ENCODE measurements at regions not wholly inside any gene's neighbourhood (a gene's known extent, or its start where the extent isn't known, plus 50 kb on each side); places are given as distances from the start of the nearest gene placed in this dataset.

- no peak overlapping the region for H3K9ac ChIP-seq
- no peak overlapping the region for H3K4me3 ChIP-seq (IDR thresholded peaks at IDR 0.05; ENCODE audit: insufficient read depth, low read depth, low read length)
- no peaks in the 10 kb centered on the region for H3K27me3 ChIP-seq (ENCODE audit: insufficient read depth, low read depth)
- no peaks in the 10 kb centered on the region for H3K79me2 ChIP-seq (ENCODE audit: insufficient read depth, low read depth)
- no peaks in the 10 kb centered on the region for H3K36me3 ChIP-seq (ENCODE audit: insufficient read depth)
- no peak overlapping the region for H3K4me2 ChIP-seq
- TF ChIP-seq, protein P1, sequence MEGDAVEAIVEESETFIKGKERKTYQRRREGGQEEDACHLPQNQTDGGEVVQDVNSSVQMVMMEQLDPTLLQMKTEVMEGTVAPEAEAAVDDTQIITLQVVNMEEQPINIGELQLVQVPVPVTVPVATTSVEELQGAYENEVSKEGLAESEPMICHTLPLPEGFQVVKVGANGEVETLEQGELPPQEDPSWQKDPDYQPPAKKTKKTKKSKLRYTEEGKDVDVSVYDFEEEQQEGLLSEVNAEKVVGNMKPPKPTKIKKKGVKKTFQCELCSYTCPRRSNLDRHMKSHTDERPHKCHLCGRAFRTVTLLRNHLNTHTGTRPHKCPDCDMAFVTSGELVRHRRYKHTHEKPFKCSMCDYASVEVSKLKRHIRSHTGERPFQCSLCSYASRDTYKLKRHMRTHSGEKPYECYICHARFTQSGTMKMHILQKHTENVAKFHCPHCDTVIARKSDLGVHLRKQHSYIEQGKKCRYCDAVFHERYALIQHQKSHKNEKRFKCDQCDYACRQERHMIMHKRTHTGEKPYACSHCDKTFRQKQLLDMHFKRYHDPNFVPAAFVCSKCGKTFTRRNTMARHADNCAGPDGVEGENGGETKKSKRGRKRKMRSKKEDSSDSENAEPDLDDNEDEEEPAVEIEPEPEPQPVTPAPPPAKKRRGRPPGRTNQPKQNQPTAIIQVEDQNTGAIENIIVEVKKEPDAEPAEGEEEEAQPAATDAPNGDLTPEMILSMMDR (conservative IDR thresholded peaks at IDR 0.05; ENCODE audit: low read depth, low read length), result no peak
- H3K4me1 ChIP-seq (ENCODE audit: low read depth, poor library complexity, severe bottlenecking), result no peaks in the 10 kb centered on the region
- H3K27ac ChIP-seq, result no peak overlapping the region
- H4K20me1 ChIP-seq (ENCODE audit: insufficient read depth), result no peaks in the 10 kb centered on the region
- no peak overlapping the region for H2AFZ ChIP-seq (ENCODE audit: low read depth)
Measured at GRCh38 chrX:140099221-140099620, 133.9 kb upstream of the CXorf66 start.

DNA sequence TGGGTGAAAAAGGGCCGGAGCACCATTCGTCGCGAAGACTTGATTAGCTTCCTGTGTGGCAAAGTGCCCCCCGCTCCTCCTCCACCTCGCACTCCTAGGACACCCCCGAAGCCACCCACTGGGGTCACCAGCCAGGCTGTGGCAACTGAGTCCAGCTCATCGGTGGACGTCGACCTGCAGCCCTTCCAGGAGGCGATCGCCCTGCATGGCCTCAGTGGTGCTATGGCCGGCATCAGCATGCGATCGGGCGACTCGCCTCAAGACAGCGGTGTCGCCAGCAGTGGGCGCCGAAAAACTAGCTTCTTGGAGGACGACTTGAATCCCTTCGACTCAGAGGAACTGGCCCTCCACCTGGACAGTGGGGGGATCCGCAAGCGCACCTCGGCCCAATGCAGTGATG lies 126.8 kb upstream of the CXorf66 start:
- H3K79me2 ChIP-seq (ENCODE audit: insufficient read depth, low read depth), result no peaks in the 10 kb centered on the region
- peak overlapping the region; percentile 75; the same call in 1 of the 2 replicates for H2AFZ ChIP-seq (ENCODE audit: low read depth)
- no peaks in the 10 kb centered on the region for H3K36me3 ChIP-seq (ENCODE audit: insufficient read depth)
- H3K27ac ChIP-seq, result no peak overlapping the region
- TF ChIP-seq, protein P1 (conservative IDR thresholded peaks at IDR 0.05; ENCODE audit: low read depth, low read length), result no peak
- no peaks in the 10 kb centered on the region for H4K20me1 ChIP-seq (ENCODE audit: insufficient read depth)
- no peaks in the 10 kb centered on the region for H3K27me3 ChIP-seq (ENCODE audit: insufficient read depth, low read depth)
- H3K4me3 ChIP-seq (IDR thresholded peaks at IDR 0.05; ENCODE audit: insufficient read depth, low read depth, low read length), result no peak overlapping the region
- peaks cover 36% of the 10 kb centered on the region for H3K4me1 ChIP-seq (ENCODE audit: low read depth, poor library complexity, severe bottlenecking)
- peak overlapping the region; percentile 45; the same call in 1 of the 2 replicates for H3K4me2 ChIP-seq
- no peak overlapping the region for H3K9ac ChIP-seq

- no peaks in the 10 kb centered on the region for H4K20me1 ChIP-seq (ENCODE audit: insufficient read depth)
- H3K9ac ChIP-seq, result no peak overlapping the region; the same call in 1 of the 2 replicates
- peaks cover 45% of the 10 kb centered on the region for H3K4me1 ChIP-seq (ENCODE audit: low read depth, poor library complexity, severe bottlenecking)
- H2AFZ ChIP-seq (ENCODE audit: low read depth), result peak overlapping the region; percentile 75
- H3K4me2 ChIP-seq, result peak overlapping the region; percentile 45
- H3K27me3 ChIP-seq (ENCODE audit: insufficient read depth, low read depth), result no peaks in the 10 kb centered on the region
- no peaks in the 10 kb centered on the region for H3K79me2 ChIP-seq (ENCODE audit: insufficient read depth, low read depth)
- TF ChIP-seq, protein P1 (conservative IDR thresholded peaks at IDR 0.05; ENCODE audit: low read depth, low read length), result no peak
- H3K4me3 ChIP-seq (IDR thresholded peaks at IDR 0.05; ENCODE audit: insufficient read depth, low read depth, low read length), result no peak overlapping the region
- no peaks in the 10 kb centered on the region for H3K36me3 ChIP-seq (ENCODE audit: insufficient read depth)
- no peak overlapping the region for H3K27ac ChIP-seq
Measured at GRCh38 chrX:140091125-140091886, 126.0 kb upstream of the CXorf66 start.

GRCh38 chrX:140090800-140091124 lies 125.4 kb upstream of the CXorf66 start:
- H3K4me1 ChIP-seq (ENCODE audit: low read depth, poor library complexity, severe bottlenecking), result peaks cover 49% of the 10 kb centered on the region
- no peak overlapping the region for H3K4me3 ChIP-seq (IDR thresholded peaks at IDR 0.05; ENCODE audit: insufficient read depth, low read depth, low read length)
- H3K79me2 ChIP-seq (ENCODE audit: insufficient read depth, low read depth), result no peaks in the 10 kb centered on the region
- H4K20me1 ChIP-seq (ENCODE audit: insufficient read depth), result no peaks in the 10 kb centered on the region
- TF ChIP-seq, protein P1 (conservative IDR thresholded peaks at IDR 0.05; ENCODE audit: low read depth, low read length), result no peak
- no peaks in the 10 kb centered on the region for H3K36me3 ChIP-seq (ENCODE audit: insufficient read depth)
- H3K4me2 ChIP-seq, result peak overlapping the region; percentile 26
- H3K9ac ChIP-seq, result no peak overlapping the region; the same call in 1 of the 2 replicates
- no peaks in the 10 kb centered on the region for H3K27me3 ChIP-seq (ENCODE audit: insufficient read depth, low read depth)
- no peak overlapping the region for H3K27ac ChIP-seq
- peak overlapping the region; percentile 54 for H2AFZ ChIP-seq (ENCODE audit: low read depth)

All from KMS-11 (cell line).